C4-2B (cell line): ENCODE measurements at regions not wholly inside any gene's neighbourhood (a gene's known extent, or its start where the extent isn't known, plus 50 kb on each side); places are given as distances from the start of the nearest gene placed in this dataset.

Experiments used
- ZFX ChIP-seq: fragments of 450-650 bp; IDR thresholded peaks from 2 replicates; pipeline ENCODE4 v1.6.1; 2017
- TF ChIP-seq, protein P1 (sequence below): fragments of 450-650 bp; conservative IDR thresholded peaks from 2 replicates; pipeline ENCODE4 v1.5.1; 2017; ENCODE audit warnings: mild to moderate bottlenecking

DNA sequence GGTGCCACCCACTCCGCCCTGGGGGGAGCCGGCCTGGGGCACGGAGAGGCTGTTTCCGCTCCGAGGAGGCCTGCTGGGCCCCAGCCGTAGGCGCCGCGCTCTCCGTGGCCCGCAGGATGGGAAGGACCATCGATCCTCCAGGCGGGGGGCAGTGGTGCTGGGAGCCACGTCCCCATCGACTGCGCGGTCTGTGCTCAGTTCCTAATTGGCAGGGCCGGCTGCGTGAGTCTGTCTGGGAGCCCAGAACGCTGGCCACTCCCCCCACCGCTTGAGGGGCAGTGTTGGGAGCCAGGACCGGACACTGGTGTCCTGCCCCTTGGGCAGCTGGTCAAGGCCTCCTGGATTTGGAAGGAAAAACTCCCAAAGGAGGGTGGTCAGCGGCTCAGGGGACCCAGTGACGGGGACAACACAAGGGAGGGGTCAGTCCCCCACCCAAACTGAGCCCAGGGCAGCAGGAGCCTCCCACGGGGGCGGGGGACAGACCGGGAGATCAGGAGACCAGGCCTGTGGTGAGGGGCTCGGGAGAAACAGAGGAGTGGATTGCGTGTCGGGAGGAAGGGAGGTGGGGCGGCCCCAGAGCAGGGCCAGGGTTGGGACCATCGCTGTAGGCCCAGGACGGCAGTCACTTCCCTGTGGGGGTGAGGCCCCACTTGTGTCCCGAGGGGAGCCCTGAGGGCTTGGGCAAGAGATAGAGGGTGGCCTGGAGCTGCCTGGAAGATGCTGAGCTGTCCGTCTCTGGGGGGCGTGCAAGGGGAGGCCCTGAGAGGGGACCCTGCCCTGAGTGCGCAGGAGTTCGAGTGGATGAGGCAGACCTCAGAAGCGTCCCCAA, 89.0 kb downstream of the UNCX start:
- TF ChIP-seq, protein P1, sequence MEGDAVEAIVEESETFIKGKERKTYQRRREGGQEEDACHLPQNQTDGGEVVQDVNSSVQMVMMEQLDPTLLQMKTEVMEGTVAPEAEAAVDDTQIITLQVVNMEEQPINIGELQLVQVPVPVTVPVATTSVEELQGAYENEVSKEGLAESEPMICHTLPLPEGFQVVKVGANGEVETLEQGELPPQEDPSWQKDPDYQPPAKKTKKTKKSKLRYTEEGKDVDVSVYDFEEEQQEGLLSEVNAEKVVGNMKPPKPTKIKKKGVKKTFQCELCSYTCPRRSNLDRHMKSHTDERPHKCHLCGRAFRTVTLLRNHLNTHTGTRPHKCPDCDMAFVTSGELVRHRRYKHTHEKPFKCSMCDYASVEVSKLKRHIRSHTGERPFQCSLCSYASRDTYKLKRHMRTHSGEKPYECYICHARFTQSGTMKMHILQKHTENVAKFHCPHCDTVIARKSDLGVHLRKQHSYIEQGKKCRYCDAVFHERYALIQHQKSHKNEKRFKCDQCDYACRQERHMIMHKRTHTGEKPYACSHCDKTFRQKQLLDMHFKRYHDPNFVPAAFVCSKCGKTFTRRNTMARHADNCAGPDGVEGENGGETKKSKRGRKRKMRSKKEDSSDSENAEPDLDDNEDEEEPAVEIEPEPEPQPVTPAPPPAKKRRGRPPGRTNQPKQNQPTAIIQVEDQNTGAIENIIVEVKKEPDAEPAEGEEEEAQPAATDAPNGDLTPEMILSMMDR = no peak
- TF ChIP-seq ZFX = no peak
